Spleen (tissue), 11 donors: ENCODE measurements at regions not wholly inside any gene's neighbourhood (a gene's known extent, or its start where the extent isn't known, plus 50 kb on each side); places are given as distances from the start of the nearest gene placed in this dataset.

ENCODE experiments used
- DNase-seq: peaks from one replicate; pipeline ENCODE4 v3.0.0-alpha.2; 2020
- H3K27ac ChIP-seq, 8 donors: fragments of 200-600 bp; sonication (generic) in 7 of 8; 1 replicate in 4 of 8; 2 replicates in 4 of 8; pipeline versions ENCODE4 v1.5.0 to v1.8.0; 2016 to 2021; ENCODE audit warnings: inconsistent platforms in 4 of 8, mild to moderate bottlenecking in 4 of 8, moderate library complexity in 1 of 8
- H3K27me3 ChIP-seq, 7 donors: fragments of 200-600 bp; sonication (generic) in 6 of 7; replicated peaks in 1 of 7; 1 replicate in 4 of 7; 2 replicates in 3 of 7; pipeline versions ENCODE4 v1.5.0 to v1.8.0; 2016 to 2021; ENCODE audit warnings: inconsistent platforms in 3 of 7, mild to moderate bottlenecking in 1 of 7
- H3K36me3 ChIP-seq, 6 donors: fragments of 200-600 bp; sonication (generic) in 5 of 6; 1 replicate in 4 of 6; 2 replicates in 2 of 6; pipeline versions ENCODE4 v1.5.0 to v1.8.0; 2016 to 2021; ENCODE audit warnings: inconsistent platforms in 2 of 6
- H3K4me1 ChIP-seq, 6 donors: fragments of 200-600 bp; sonication (generic) in 5 of 6; 1 replicate in 3 of 6; 2 replicates in 3 of 6; pipeline versions ENCODE4 v1.5.0 to v1.8.0; 2016 to 2021; ENCODE audit warnings: inconsistent platforms in 3 of 6
- H3K4me3 ChIP-seq, 8 donors: fragments of 200-600 bp; sonication (generic) in 7 of 8; 1 replicate in 4 of 8; 2 replicates in 4 of 8; pipeline versions ENCODE4 v1.5.0 to v1.8.0; 2016 to 2021; ENCODE audit warnings: inconsistent platforms in 4 of 8, mild to moderate bottlenecking in 4 of 8, moderate library complexity in 2 of 8
- H3K9me3 ChIP-seq, 8 donors: fragments of 200-600 bp; sonication (generic) in 7 of 8; 1 replicate in 4 of 8; 2 replicates in 4 of 8; pipeline versions ENCODE4 v1.5.0 to v1.8.0; 2016 to 2021; ENCODE audit warnings: inconsistent platforms in 4 of 8
- CTCF ChIP-seq, 11 experiments: fragments of 200-600 bp in 7 of 11; fragments of 450-650 bp in 4 of 11; sonication (generic) in 4 of 11; IDR thresholded peaks in 8 of 11; conservative IDR thresholded peaks in 3 of 11; 1 replicate in 7 of 11; 2 replicates in 4 of 11; pipeline versions ENCODE4 v1.4.0 to v1.8.0; 2016 to 2021; ENCODE audit warnings: antibody characterized with exemption in 11 of 11, inconsistent platforms in 4 of 11, mild to moderate bottlenecking in 1 of 11
- POLR2A ChIP-seq, 3 donors: fragments of 450-650 bp; IDR thresholded peaks; one replicate each; pipeline ENCODE4 v1.5.1; 2017; ENCODE audit warnings: antibody characterized with exemption in 3 of 3, mild to moderate bottlenecking in 1 of 3
- POLR2AphosphoS5 ChIP-seq, 3 donors: sonication (generic); formaldehyde crosslinking; IDR thresholded peaks; one replicate each; pipeline ENCODE4 v1.5.1; 2017; ENCODE audit warnings: antibody characterized with exemption in 3 of 3
- WGBS, 5 donors: extraction: QIAGEN DNeasy Blood & Tissue Kit in 3 of 5; methylation state at CpG; one replicate each; pipeline versions ENCODE4 v1.1.5 to v1.1.7; 2013 to 2018; 5-methylcytosine and 5-hydroxymethylcytosine counted together
- intact Hi-C: fragments of 100-400 bp; cut with DNase I; formaldehyde crosslinking; loops from one replicate; pipeline ENCODE4 v1.15.0; 2023; ENCODE audit warnings: low total_unique reads
- donor health status: healthy with polysubstance abuse.
- donor health status: DM: no; HTN: no; CAD: no; lungs with moderate emphysema.
- donor health status: DM: no; HTN: no; CAD: no.
- donor health status: Bipolar disorder and iron deficiency.
- donor health status: healthy.
- donor health status: DM: no; HTN: no; CAD: no.
- donor health status: DM: yes; HTN: yes; CAD: no.

GRCh38 chr7:131010717-131011431 lies 276.9 kb upstream of the KLF14 start:
- WGBS, 5 donors: 32 to 66% (median 36%) methylated on average over 6 of the region's 6 CpGs
- Histone ChIP-seq H3K36me3 (peaks cover 0 to 9% (median 0%) of the 10 kb centered on the region in 6 donors), H3K4me1 (peaks cover 74 to 99% (median 87%) of the 10 kb centered on the region in 6 donors), H3K27me3 (no peaks in the 10 kb centered on the region), H3K4me3 (peak overlapping the region in 1 of 8 donors; percentile 21), H3K27ac (peak overlapping the region; percentile 44 to 82 (median 74)), H3K9me3 (no peaks in the 10 kb centered on the region)
- no peak for TF ChIP-seq CTCF (IDR thresholded peaks at IDR 0.05 in 8 of 11, conservative IDR thresholded peaks at IDR 0.05 in 3 of 11)
- TF ChIP-seq POLR2AphosphoS5 (IDR thresholded peaks at IDR 0.05): no peak
- TF ChIP-seq POLR2A (IDR thresholded peaks at IDR 0.05): no peak
- no peak for DNase-seq
- intact Hi-C loops: no loop called here

GRCh38 chr7:131011432-131011742 lies 277.4 kb upstream of the KLF14 start:
- intact Hi-C loops: no loop called here
- Histone ChIP-seq H3K27ac (peak overlapping the region; percentile 44 to 82 (median 74)), H3K4me3 (peak overlapping the region in 1 of 8 donors; percentile 21), H3K36me3 (peaks cover 0 to 14% (median 0%) of the 10 kb centered on the region in 6 donors), H3K27me3 (no peaks in the 10 kb centered on the region), H3K4me1 (peaks cover 74 to 98% (median 87%) of the 10 kb centered on the region in 6 donors), H3K9me3 (no peaks in the 10 kb centered on the region)
- TF ChIP-seq POLR2AphosphoS5 (IDR thresholded peaks at IDR 0.05) (peak in 2 of 3 donors; percentile 53 to 62), CTCF (IDR thresholded peaks at IDR 0.05 in 8 of 11, conservative IDR thresholded peaks at IDR 0.05 in 3 of 11) (no peak)
- WGBS, 5 donors: 8 to 39% (median 19%) methylated on average over 4 of the region's 4 CpGs
- peak; percentile 84 for DNase-seq

- Histone ChIP-seq H3K9me3 (no peaks in the 10 kb centered on the region), H3K36me3 (peaks cover 0 to 20% (median 0%) of the 10 kb centered on the region in 6 donors), H3K27ac (peak overlapping the region; percentile 3 to 82 (median 74)), H3K4me1 (peaks cover 69 to 93% (median 84%) of the 10 kb centered on the region in 6 donors), H3K27me3 (no peaks in the 10 kb centered on the region), H3K4me3 (peak overlapping the region in 1 of 8 donors; percentile 7)
- no peak for DNase-seq
- WGBS, 5 donors: 12 to 30% (median 24%) methylated on average over 4 of the region's 4 CpGs
- TF ChIP-seq CTCF (IDR thresholded peaks at IDR 0.05 in 8 of 11, conservative IDR thresholded peaks at IDR 0.05 in 3 of 11) (no peak), POLR2AphosphoS5 (IDR thresholded peaks at IDR 0.05) (no peak), POLR2A (IDR thresholded peaks at IDR 0.05) (no peak)
- intact Hi-C loops: no loop called here
These were observed 278.0 kb upstream of the KLF14 start for GRCh38 chr7:131011976-131012375.

GRCh38 chr7:131012477-131013031 lies 278.5 kb upstream of the KLF14 start:
- peaks cover 0 to 26% (median 0%) of the 10 kb centered on the region in 6 donors for H3K36me3 ChIP-seq
- H3K27me3 ChIP-seq: no peaks in the 10 kb centered on the region
- peaks cover 64 to 92% (median 79%) of the 10 kb centered on the region in 6 donors for H3K4me1 ChIP-seq
- peak overlapping the region in 1 of 8 donors; percentile 7 for H3K4me3 ChIP-seq
- H3K27ac ChIP-seq: peak overlapping the region; percentile 3 to 82 (median 74)
- TF ChIP-seq CTCF (IDR thresholded peaks at IDR 0.05 in 8 of 11, conservative IDR thresholded peaks at IDR 0.05 in 3 of 11): no peak
- H3K9me3 ChIP-seq: no peaks in the 10 kb centered on the region
- DNase-seq: no peak
- intact Hi-C loops: no loop called here
- 69 to 87% (median 74%) methylated on average over 7 of the region's 7 CpGs for WGBS, 5 donors
